ENCODE measurements at regions not wholly inside any gene's neighbourhood (a gene's known extent, or its start where the extent isn't known, plus 50 kb on each side); places are given as distances from the start of the nearest gene placed in this dataset.

GRCh38 chr20:33940666-33941065, 53.0 kb upstream of the RALY start:
- TF ChIP-seq YY1 (IDR thresholded peaks at IDR 0.05; ENCODE audit: insufficient read depth, insufficient read length): no peak
- no peak for TF ChIP-seq ZNF274 (IDR thresholded peaks at IDR 0.05; ENCODE audit: low read depth, low read length)

All from NT2/D1 (cell line).